GM18505 (cell line): ENCODE measurements at regions not wholly inside any gene's neighbourhood (a gene's known extent, or its start where the extent isn't known, plus 50 kb on each side); places are given as distances from the start of the nearest gene placed in this dataset.

Experiments used
- ATAC-seq: cut with Tn5 transposase; IDR thresholded peaks from one replicate; pipeline ENCODE4 v1.9.1; 2021; ENCODE audit not compliant: unreplicated experiment
- POLR2A ChIP-seq: IDR thresholded peaks from 4 replicates; pipeline ENCODE4 v1.6.1; 2011; ENCODE audit warnings: borderline replicate concordance; ENCODE audit not compliant: insufficient read depth, insufficient read length; ENCODE audit errors: extremely low read depth

- TF ChIP-seq POLR2A, result no peak
- no peak for ATAC-seq
Observed at GRCh38 chr1:208896768-208897167, 652.6 kb upstream of the PLXNA2 start.

- TF ChIP-seq POLR2A, result no peak
- ATAC-seq, result no peak
Observed at GRCh38 chr1:208899438-208899837, 655.3 kb upstream of the PLXNA2 start.

GRCh38 chr1:208903251-208903905, 659.2 kb upstream of the PLXNA2 start:
- no peak for ATAC-seq
- no peak for TF ChIP-seq POLR2A

- no peak for TF ChIP-seq POLR2A
- no peak for ATAC-seq
Observed at GRCh38 chr1:208907790-208908189, 663.6 kb upstream of the PLXNA2 start.

- no peak for ATAC-seq
- TF ChIP-seq POLR2A, result no peak
Observed at GRCh38 chr1:208909011-208909984, 665.1 kb upstream of the PLXNA2 start.

GRCh38 chr1:208910161-208910560, 666.0 kb upstream of the PLXNA2 start:
- no peak for ATAC-seq
- TF ChIP-seq POLR2A, result no peak

- ATAC-seq, result no peak
- TF ChIP-seq POLR2A, result no peak
Observed at GRCh38 chr1:208917281-208917680, 666.2 kb upstream of the CAMK1G start.

- no peak for TF ChIP-seq POLR2A
- ATAC-seq, result no peak
Observed at GRCh38 chr1:208917723-208918122, 665.8 kb upstream of the CAMK1G start.

- no peak for TF ChIP-seq POLR2A
- ATAC-seq, result no peak
Observed at GRCh38 chr1:208918160-208918559, 665.4 kb upstream of the CAMK1G start.

GRCh38 chr1:208919371-208919770, 664.1 kb upstream of the CAMK1G start:
- no peak for TF ChIP-seq POLR2A
- ATAC-seq, result no peak

- no peak for TF ChIP-seq POLR2A
- no peak for ATAC-seq
Observed at GRCh38 chr1:208921259-208921658, 662.3 kb upstream of the CAMK1G start.

- no peak for ATAC-seq
- no peak for TF ChIP-seq POLR2A
Observed at GRCh38 chr1:208923456-208923855, 660.1 kb upstream of the CAMK1G start.

- no peak for TF ChIP-seq POLR2A
- no peak for ATAC-seq
Observed at GRCh38 chr1:208923946-208924720, 659.4 kb upstream of the CAMK1G start.

- TF ChIP-seq POLR2A, result no peak
- no peak for ATAC-seq
Observed at GRCh38 chr1:208924928-208925327, 658.6 kb upstream of the CAMK1G start.

GRCh38 chr1:208928349-208929010, 655.0 kb upstream of the CAMK1G start:
- TF ChIP-seq POLR2A, result no peak

More at GRCh38 chr1:208928349-208929010, 655.0 kb upstream of the CAMK1G start:
- ATAC-seq, result no peak
